DND-41 (cell line): ENCODE measurements at regions not wholly inside any gene's neighbourhood (a gene's known extent, or its start where the extent isn't known, plus 50 kb on each side); places are given as distances from the start of the nearest gene placed in this dataset.

Source experiments
- ATAC-seq: fragments of 200-7000 bp; cut with Tn5 transposase; 3 replicates; pipeline ENCODE4 v1.9.1; 2021; ENCODE audit warnings: low read depth; ENCODE audit not compliant: insufficient read depth
- DNase-seq: peaks from one replicate; pipeline ENCODE4 v3.0.0-alpha.2; 2020
- H2AFZ ChIP-seq: 2 replicates; pipeline ENCODE4 v1.6.0; 2012; ENCODE audit warnings: low read depth, low read length
- H3K27ac ChIP-seq: 2 replicates; pipeline ENCODE4 v1.5.1; 2012; ENCODE audit warnings: low read length, inconsistent platforms
- H3K27me3 ChIP-seq: fragments of 200-600 bp; sonication (generic); 2 replicates; pipeline ENCODE4 v1.6.0; 2012; ENCODE audit warnings: low read length, mild to moderate bottlenecking, inconsistent platforms; ENCODE audit not compliant: insufficient read depth, poor library complexity
- H3K36me3 ChIP-seq: 2 replicates; pipeline ENCODE4 v1.5.1; 2012; ENCODE audit warnings: low read length, inconsistent platforms; ENCODE audit not compliant: insufficient read depth
- H3K4me1 ChIP-seq: 2 replicates; pipeline ENCODE4 v1.5.1; 2012; ENCODE audit warnings: mild to moderate bottlenecking, low read length; ENCODE audit not compliant: insufficient read depth
- H3K4me2 ChIP-seq: 2 replicates; pipeline ENCODE4 v1.6.0; 2012; ENCODE audit warnings: mild to moderate bottlenecking, moderate library complexity, low read length, inconsistent platforms; ENCODE audit not compliant: insufficient read depth
- H3K4me3 ChIP-seq, 2 experiments: fragments of 200-600 bp in 1 of 2; shearing (Covaris generic) in 1 of 2; 2 replicates each; pipeline ENCODE4 v1.5.1; 2012 to 2016; ENCODE audit warnings: inconsistent platforms in 2 of 2, low read length in 2 of 2, mild to moderate bottlenecking in 2 of 2, low read depth in 1 of 2, moderate library complexity in 1 of 2
- H3K79me2 ChIP-seq: 2 replicates; pipeline ENCODE4 v1.6.0; 2012; ENCODE audit warnings: low read length, inconsistent platforms; ENCODE audit not compliant: insufficient read depth
- H3K9ac ChIP-seq: 2 replicates; pipeline ENCODE4 v1.6.0; 2012; ENCODE audit warnings: low read depth, mild to moderate bottlenecking, inconsistent platforms, low read length, moderate library complexity
- H3K9me3 ChIP-seq: 2 replicates; pipeline ENCODE4 v1.5.1; 2012; ENCODE audit warnings: low read length, moderate library complexity, mild to moderate bottlenecking, inconsistent platforms; ENCODE audit not compliant: insufficient read depth, severe bottlenecking
- H4K20me1 ChIP-seq: 2 replicates; pipeline ENCODE4 v1.6.0; 2012; ENCODE audit warnings: low read length; ENCODE audit not compliant: insufficient read depth
- EZH2 ChIP-seq: IDR thresholded peaks from 3 replicates; pipeline ENCODE4 v1.6.1; 2012; ENCODE audit warnings: borderline replicate concordance, low read depth, mild to moderate bottlenecking, moderate library complexity, low read length, inconsistent platforms; ENCODE audit not compliant: severe bottlenecking
- TF ChIP-seq, protein P1 (sequence below): IDR thresholded peaks from 2 replicates; pipeline ENCODE4 v1.5.1; 2012; ENCODE audit warnings: borderline replicate concordance, low read length, moderate library complexity, mild to moderate bottlenecking; ENCODE audit not compliant: poor library complexity, severe bottlenecking; ENCODE audit errors: extremely low read depth

GRCh38 chr17:51347851-51348584 is 87.7 kb downstream of the UTP18 start:
- Histone ChIP-seq H3K4me2 (no peak overlapping the region), H3K4me3 (no peak overlapping the region), H3K79me2 (no peaks in the 10 kb centered on the region), H3K4me1 (no peaks in the 10 kb centered on the region), H2AFZ (no peak overlapping the region), H4K20me1 (no peaks in the 10 kb centered on the region), H3K9me3 (no peaks in the 10 kb centered on the region), H3K36me3 (no peaks in the 10 kb centered on the region), H3K27me3 (peaks cover 28% of the 10 kb centered on the region), H3K9ac (no peak overlapping the region), H3K27ac (no peak overlapping the region)
- ATAC-seq = no peak
- DNase-seq = no peak
- TF ChIP-seq EZH2 = no peak
- TF ChIP-seq, protein P1, sequence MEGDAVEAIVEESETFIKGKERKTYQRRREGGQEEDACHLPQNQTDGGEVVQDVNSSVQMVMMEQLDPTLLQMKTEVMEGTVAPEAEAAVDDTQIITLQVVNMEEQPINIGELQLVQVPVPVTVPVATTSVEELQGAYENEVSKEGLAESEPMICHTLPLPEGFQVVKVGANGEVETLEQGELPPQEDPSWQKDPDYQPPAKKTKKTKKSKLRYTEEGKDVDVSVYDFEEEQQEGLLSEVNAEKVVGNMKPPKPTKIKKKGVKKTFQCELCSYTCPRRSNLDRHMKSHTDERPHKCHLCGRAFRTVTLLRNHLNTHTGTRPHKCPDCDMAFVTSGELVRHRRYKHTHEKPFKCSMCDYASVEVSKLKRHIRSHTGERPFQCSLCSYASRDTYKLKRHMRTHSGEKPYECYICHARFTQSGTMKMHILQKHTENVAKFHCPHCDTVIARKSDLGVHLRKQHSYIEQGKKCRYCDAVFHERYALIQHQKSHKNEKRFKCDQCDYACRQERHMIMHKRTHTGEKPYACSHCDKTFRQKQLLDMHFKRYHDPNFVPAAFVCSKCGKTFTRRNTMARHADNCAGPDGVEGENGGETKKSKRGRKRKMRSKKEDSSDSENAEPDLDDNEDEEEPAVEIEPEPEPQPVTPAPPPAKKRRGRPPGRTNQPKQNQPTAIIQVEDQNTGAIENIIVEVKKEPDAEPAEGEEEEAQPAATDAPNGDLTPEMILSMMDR = no peak

- Histone ChIP-seq H3K9ac (no peak overlapping the region), H3K27ac (no peak overlapping the region), H2AFZ (no peak overlapping the region)
Observed at GRCh38 chr17:51351080-51351479, 90.7 kb downstream of the UTP18 start.

DNA sequence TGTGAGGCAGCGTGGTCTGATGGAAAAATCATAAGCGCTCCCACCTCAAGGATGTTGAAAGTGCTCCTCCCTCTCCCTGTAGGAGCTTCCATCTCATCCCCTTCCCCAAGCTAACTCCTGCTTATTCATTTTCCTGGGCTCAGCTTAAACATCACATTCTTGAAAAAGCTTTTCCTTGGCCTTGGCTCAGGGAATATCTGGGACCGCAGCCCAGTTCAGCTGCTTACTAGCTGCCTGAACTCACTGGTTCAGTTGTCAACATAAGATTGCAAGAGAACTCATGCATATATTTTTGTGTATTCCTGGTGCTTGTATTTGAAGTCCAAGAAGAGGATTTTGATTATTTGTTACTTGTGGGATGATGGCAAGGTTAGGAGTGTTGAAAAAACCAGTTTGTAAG is 91.5 kb downstream of the UTP18 start:
- no peak overlapping the region for H3K9ac ChIP-seq
- DNase-seq (no peak), ATAC-seq (no peak)
- H3K36me3 ChIP-seq = no peaks in the 10 kb centered on the region
- H3K27me3 ChIP-seq = peaks cover 31% of the 10 kb centered on the region
- TF ChIP-seq, protein P1 = no peak
- TF ChIP-seq EZH2 = no peak
- no peak overlapping the region for H2AFZ ChIP-seq
- no peaks in the 10 kb centered on the region for H3K4me1 ChIP-seq
- no peak overlapping the region for H3K4me3 ChIP-seq
- no peak overlapping the region for H3K27ac ChIP-seq
- H4K20me1 ChIP-seq = no peaks in the 10 kb centered on the region
- no peak overlapping the region for H3K4me2 ChIP-seq
- H3K79me2 ChIP-seq = no peaks in the 10 kb centered on the region
- no peaks in the 10 kb centered on the region for H3K9me3 ChIP-seq

More at GRCh38 chr17:51351080-51351479, 90.7 kb downstream of the UTP18 start:
- Histone ChIP-seq H3K4me3 (no peak overlapping the region), H3K79me2 (no peaks in the 10 kb centered on the region), H3K9me3 (no peaks in the 10 kb centered on the region), H4K20me1 (no peaks in the 10 kb centered on the region), H3K4me1 (no peaks in the 10 kb centered on the region), H3K27me3 (peaks cover 31% of the 10 kb centered on the region), H3K36me3 (no peaks in the 10 kb centered on the region), H3K4me2 (no peak overlapping the region)
- TF ChIP-seq, protein P1 = no peak
- no peak for TF ChIP-seq EZH2
- no peak for DNase-seq
- no peak for ATAC-seq

DNA sequence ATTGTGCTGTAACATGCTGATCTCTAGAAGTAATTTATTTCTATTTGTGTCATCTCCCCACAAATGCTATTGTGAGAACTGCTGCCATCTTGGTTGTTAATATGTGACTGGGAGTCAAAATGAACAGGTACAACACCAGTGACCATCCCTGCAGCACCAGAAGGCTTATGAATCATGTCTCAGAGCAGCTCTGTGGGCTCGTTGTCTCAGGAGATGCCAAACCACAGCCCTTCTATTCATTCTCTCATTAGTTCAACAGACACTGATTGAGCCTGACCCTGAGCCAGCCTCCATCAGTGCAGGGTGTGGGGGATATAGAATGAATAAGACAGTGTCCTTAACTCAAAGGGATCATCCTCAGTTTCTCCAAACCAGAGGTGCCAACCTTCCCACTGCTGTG is 92.5 kb downstream of the UTP18 start:
- TF ChIP-seq, protein P1 = no peak
- TF ChIP-seq EZH2 = no peak

More for the DNA sequence above, 92.5 kb downstream of the UTP18 start:
- H4K20me1 ChIP-seq = no peaks in the 10 kb centered on the region
- H3K4me2 ChIP-seq = no peak overlapping the region
- peaks cover 31% of the 10 kb centered on the region for H3K27me3 ChIP-seq
- no peaks in the 10 kb centered on the region for H3K79me2 ChIP-seq
- no peak for ATAC-seq
- H3K4me3 ChIP-seq = no peak overlapping the region
- no peak overlapping the region for H2AFZ ChIP-seq
- no peaks in the 10 kb centered on the region for H3K9me3 ChIP-seq
- no peaks in the 10 kb centered on the region for H3K4me1 ChIP-seq
- H3K36me3 ChIP-seq = no peaks in the 10 kb centered on the region
- no peak overlapping the region for H3K27ac ChIP-seq
- DNase-seq = no peak
- no peak overlapping the region for H3K9ac ChIP-seq
